Muscle layer of duodenum (tissue), 2 donors: ENCODE measurements at regions not wholly inside any gene's neighbourhood (a gene's known extent, or its start where the extent isn't known, plus 50 kb on each side); places are given as distances from the start of the nearest gene placed in this dataset.

Experiments used
- H3K27ac ChIP-seq: one replicate; pipeline ENCODE4 v1.7.0; 2013; ENCODE audit warnings: mild to moderate bottlenecking, low read length
- H3K27me3 ChIP-seq: one replicate; pipeline ENCODE4 v1.7.0; 2013; ENCODE audit warnings: low read depth, mild to moderate bottlenecking, control low read depth, low read length
- H3K36me3 ChIP-seq, 2 donors: one replicate each; pipeline ENCODE4 v1.7.0; 2013; ENCODE audit warnings: low read length in 2 of 2, control low read depth in 1 of 2, mild to moderate bottlenecking in 1 of 2; ENCODE audit not compliant: insufficient read depth in 2 of 2, control insufficient read depth in 1 of 2
- H3K4me1 ChIP-seq, 2 donors: one replicate each; pipeline ENCODE4 v1.7.0; 2013; ENCODE audit warnings: low read length in 2 of 2, mild to moderate bottlenecking in 2 of 2, control low read depth in 1 of 2, moderate library complexity in 1 of 2; ENCODE audit not compliant: insufficient read depth in 2 of 2, control insufficient read depth in 1 of 2
- H3K4me3 ChIP-seq, 2 donors: one replicate each; pipeline ENCODE4 v1.7.0; 2013; ENCODE audit warnings: low read length in 2 of 2, low read depth in 1 of 2, mild to moderate bottlenecking in 1 of 2
- H3K9me3 ChIP-seq, 2 donors: one replicate each; pipeline ENCODE4 v1.7.0; 2013; ENCODE audit warnings: low read length in 2 of 2, control low read depth in 1 of 2, mild to moderate bottlenecking in 1 of 2; ENCODE audit not compliant: control insufficient read depth in 1 of 2
- donor health status: healthy.

DNA sequence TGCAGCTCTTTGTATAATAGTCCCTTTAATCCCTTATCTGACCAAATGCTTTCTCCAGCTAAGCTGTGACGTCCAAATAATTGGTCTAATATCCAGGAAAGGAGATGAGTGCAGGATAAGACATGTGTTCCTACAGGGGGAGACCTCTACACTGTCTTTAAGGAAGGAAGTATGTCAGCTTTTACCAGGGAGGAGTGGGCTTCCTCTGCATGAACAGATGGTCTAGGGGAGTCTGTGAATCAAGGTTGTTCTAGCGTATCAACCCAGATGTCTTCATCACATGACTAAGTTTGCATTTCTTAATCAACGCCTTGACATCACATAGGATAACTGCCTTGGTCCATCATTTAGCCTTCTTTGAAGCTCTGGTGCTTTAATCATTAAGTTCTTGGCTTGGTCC is 528.2 kb downstream of the MRPL39 start:
- no peaks in the 10 kb centered on the region for H3K27me3 ChIP-seq
- no peak overlapping the region for H3K4me3 ChIP-seq
- H3K36me3 ChIP-seq: no peaks in the 10 kb centered on the region
- no peaks in the 10 kb centered on the region for H3K4me1 ChIP-seq
- H3K9me3 ChIP-seq: no peaks in the 10 kb centered on the region
- no peak overlapping the region for H3K27ac ChIP-seq

DNA sequence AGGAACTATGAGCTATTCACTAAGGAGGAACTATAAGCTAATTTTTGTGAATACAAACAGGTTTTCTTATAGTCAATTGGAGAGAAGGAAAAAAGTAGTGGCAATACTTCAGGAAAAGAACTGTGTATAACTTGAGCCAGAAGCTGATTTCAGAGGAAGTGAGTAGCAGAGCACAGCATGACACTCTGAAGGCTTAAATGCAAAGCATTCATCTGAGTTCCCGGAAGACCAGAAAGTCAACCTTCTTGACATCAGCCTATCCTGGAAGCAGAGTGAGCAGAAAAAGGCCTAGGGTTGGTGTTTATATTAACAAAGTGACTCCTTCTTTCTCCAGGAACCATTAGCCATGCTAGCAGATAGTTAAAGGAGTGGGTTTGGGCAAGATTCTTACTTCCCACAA is 545.2 kb downstream of the MRPL39 start:
- Histone ChIP-seq H3K4me3 (no peak overlapping the region), H3K27me3 (no peaks in the 10 kb centered on the region), H3K9me3 (no peaks in the 10 kb centered on the region), H3K4me1 (no peaks in the 10 kb centered on the region), H3K36me3 (no peaks in the 10 kb centered on the region), H3K27ac (no peak overlapping the region)

DNA sequence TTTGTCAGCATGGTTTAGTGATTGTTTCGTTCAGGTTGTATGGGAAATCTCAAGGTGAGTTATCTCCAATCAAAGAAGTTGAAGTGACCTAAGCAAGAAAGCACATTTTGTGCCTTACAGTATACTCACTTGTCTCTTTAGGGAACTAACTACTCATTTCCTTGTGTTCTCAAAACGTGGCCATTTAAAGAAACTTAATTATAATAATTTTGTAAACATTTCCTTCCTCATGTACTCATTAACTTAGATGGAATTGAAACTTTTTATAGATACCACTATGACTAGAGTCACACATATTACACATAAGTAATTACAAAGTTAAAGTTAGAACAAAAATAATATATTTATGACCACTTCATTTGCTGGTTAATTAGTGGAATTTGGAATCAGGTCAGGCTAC is 552.6 kb downstream of the MRPL39 start:
- H3K9me3 ChIP-seq: no peaks in the 10 kb centered on the region
- no peak overlapping the region for H3K4me3 ChIP-seq
- no peak overlapping the region for H3K27ac ChIP-seq
- H3K36me3 ChIP-seq: no peaks in the 10 kb centered on the region
- no peaks in the 10 kb centered on the region for H3K4me1 ChIP-seq
- no peaks in the 10 kb centered on the region for H3K27me3 ChIP-seq

DNA sequence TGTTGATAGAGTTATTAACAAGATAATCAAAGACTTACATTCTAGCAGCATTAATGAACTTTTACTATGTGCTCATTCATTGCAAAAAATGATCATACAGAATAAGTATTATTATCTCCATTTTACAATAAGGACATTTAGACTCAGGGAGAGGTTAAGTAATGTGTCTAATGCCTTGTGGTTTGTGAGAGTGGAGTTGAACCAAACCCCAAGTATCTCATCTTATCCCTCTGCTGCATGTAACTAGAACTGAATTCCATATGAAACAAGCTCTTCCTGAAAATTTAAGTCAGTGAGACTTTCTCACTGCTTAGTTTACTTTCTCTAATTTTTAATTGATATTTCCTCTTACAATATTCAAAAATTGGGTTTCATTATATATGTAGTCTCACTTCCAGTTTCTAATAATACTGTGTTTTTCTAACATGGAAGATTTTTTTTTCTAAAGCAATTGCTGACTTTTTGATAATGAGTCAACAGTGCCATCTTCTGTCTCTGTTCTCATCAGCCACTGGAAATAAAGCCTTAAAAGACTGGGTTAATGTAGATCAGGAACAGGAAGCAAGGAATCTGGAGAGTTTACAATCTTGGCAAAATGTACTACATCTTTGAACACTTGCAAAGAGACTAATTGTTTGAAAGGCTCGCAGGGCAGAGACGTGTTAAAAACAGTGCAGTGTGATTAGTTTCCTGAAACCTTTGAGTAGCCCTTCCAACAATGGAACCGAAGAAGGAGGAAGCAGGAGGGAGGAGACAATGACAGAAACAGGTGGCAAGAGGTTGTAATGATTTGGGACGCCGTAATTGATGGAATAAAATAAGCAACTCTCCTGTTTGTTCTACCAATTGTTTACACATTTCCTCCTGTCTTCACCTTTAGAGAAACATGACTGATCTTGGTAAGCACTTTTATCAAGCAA is 567.6 kb downstream of the MRPL39 start:
- Histone ChIP-seq H3K4me1 (no peaks in the 10 kb centered on the region), H3K27ac (no peak overlapping the region), H3K36me3 (no peaks in the 10 kb centered on the region), H3K4me3 (no peak overlapping the region), H3K27me3 (no peaks in the 10 kb centered on the region), H3K9me3 (no peaks in the 10 kb centered on the region)

DNA sequence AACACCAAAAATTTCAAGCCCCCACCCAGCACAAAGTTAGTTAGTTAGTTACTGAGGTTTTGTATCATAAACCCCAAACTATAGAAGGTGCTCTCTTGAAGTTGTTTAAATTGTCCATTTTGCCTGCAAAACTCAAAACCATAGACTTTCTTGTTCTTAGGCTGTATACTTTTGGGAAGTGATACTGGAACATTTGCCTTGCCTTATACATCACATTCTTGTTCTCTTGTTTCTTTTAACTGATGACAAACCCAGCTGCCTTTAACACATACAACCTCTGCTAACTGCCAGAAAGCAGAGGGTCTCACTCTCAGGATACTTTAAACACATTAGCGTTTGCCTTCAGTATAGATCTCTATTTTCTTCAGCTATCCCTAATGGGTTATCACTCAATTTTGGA is 570.5 kb downstream of the MRPL39 start:
- Histone ChIP-seq H3K4me1 (no peaks in the 10 kb centered on the region), H3K36me3 (no peaks in the 10 kb centered on the region), H3K27ac (no peak overlapping the region), H3K27me3 (no peaks in the 10 kb centered on the region), H3K9me3 (no peaks in the 10 kb centered on the region), H3K4me3 (no peak overlapping the region)

DNA sequence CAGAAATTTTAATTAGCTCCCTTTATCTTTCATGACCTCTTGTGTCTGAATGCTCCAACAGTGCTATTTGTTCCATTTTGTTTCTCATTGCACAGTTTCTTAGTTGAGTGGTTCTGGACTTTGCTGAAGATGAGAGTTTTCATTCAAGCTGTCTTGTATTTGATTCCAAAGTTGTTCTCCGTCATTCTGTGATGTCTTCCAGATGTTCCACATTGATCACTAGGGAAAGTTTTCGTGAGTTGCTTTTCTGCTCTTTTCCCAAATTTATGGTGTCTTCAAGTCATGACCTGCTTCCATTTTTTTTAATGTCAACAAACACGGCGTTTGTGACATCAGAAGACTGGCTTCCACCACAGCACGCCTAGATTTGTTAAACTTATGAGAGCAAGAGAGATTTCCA is 575.5 kb downstream of the MRPL39 start:
- no peaks in the 10 kb centered on the region for H3K9me3 ChIP-seq
- no peak overlapping the region for H3K4me3 ChIP-seq
- H3K4me1 ChIP-seq: no peaks in the 10 kb centered on the region
- no peaks in the 10 kb centered on the region for H3K36me3 ChIP-seq
- no peaks in the 10 kb centered on the region for H3K27me3 ChIP-seq
- no peak overlapping the region for H3K27ac ChIP-seq

DNA sequence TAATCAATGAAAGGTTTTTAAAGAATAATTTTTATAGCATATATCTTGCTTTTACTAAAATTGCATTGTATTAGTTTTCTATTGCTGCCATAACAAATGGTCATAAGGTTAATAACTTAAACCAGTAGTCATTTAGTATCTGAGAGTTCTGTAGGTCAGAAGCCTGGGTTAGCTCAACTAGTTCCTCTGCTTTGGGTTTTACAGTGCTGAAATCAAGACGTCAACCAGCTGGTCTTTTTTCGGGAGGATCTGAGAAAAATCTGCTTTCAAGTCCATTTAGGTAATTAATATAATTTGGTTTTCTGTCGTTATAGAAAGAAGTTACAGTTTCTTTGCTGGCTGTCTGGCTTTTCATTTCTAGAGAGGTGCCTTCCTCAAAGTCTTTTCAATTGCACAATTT is 577.7 kb downstream of the MRPL39 start:
- H3K27me3 ChIP-seq: no peaks in the 10 kb centered on the region
- H3K27ac ChIP-seq: no peak overlapping the region
- no peaks in the 10 kb centered on the region for H3K9me3 ChIP-seq
- H3K36me3 ChIP-seq: no peaks in the 10 kb centered on the region
- no peaks in the 10 kb centered on the region for H3K4me1 ChIP-seq
- no peak overlapping the region for H3K4me3 ChIP-seq

DNA sequence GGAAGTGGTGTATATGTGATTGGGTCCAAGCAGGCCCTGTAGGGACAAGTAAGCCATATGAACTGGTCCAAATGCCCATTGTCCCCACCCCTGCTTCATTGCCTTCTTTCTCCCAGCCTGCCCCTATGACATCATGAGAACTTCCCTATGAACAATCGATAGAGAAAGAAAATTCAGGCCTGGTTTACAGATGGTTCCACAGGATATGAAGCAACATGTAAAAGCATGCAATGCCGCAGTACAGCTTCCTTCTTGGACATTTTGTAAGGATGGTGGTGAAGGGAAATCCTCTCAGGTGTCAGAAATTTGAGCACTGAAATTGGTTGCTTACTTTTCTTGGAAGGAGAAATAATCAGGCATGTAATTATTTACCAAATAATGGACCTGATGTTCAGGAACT is 581.7 kb downstream of the MRPL39 start:
- H3K27me3 ChIP-seq: no peaks in the 10 kb centered on the region
- no peak overlapping the region for H3K27ac ChIP-seq
- no peaks in the 10 kb centered on the region for H3K4me1 ChIP-seq
- no peaks in the 10 kb centered on the region for H3K36me3 ChIP-seq
- no peak overlapping the region for H3K4me3 ChIP-seq
- H3K9me3 ChIP-seq: no peaks in the 10 kb centered on the region

DNA sequence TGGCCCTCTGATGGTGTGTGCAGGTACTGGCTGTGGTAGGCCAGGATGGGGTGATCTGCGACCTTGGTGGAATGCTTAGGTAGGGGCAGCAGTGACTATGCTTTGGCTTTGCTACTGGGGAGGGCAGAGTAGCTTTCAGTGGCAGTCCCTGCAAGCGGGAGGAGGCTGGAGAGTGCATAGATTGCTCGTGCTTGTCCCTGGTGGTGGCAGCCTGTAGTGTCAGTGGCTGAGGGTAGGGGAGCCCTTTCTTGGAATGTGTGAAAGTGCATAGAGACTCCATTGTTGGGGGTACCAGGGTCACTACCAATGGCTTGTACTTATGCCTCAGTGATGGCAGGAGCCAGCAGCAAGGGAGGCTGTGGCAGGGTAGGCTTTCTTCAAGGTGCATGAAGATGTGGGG is 582.6 kb downstream of the MRPL39 start:
- Histone ChIP-seq H3K27ac (no peak overlapping the region), H3K4me3 (no peak overlapping the region), H3K36me3 (no peaks in the 10 kb centered on the region), H3K27me3 (no peaks in the 10 kb centered on the region), H3K9me3 (no peaks in the 10 kb centered on the region), H3K4me1 (no peaks in the 10 kb centered on the region)

DNA sequence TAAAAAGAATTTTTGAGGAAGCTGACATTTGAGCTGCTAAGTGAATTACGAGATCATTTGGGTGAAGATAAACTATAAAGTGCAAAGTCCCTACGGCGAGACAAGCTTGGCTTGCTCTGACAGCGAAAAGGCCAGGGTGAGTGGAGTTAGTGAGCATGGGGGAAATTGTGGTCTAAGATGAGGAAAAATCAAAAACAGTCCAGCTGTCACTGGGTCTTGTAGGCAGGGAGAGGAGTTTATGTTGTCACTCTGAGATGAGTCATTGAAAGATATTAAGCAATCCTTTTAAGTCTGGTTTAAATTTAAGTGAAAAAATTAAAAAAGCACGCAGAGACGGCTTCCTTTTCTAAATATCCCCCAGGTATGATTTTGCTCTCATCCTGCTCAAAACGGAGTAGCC is 601.9 kb downstream of the MRPL39 start:
- no peaks in the 10 kb centered on the region for H3K36me3 ChIP-seq
- H3K27me3 ChIP-seq: no peaks in the 10 kb centered on the region
- H3K9me3 ChIP-seq: peaks cover 0 to 2% of the 10 kb centered on the region in 2 donors
- H3K27ac ChIP-seq: no peak overlapping the region
- no peaks in the 10 kb centered on the region for H3K4me1 ChIP-seq
- no peak overlapping the region for H3K4me3 ChIP-seq

DNA sequence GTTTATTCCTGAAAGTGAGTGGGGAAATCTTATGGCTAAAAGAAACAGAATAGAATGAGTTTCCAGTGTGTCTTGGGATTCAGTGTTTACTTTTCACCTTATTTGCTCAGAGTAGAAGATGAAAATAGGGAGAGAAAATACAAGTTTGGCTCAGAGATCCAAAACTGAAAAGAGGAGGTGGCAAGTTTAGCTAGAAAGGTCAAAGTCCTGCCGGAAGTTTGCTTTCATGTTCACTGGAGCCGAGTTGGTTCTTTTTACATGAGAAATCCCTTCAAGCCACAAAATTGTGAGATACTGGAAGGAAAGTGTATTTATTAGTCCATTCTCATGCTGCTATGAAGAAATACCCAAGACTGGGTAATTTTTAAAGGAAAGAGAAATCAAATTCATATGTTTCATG is 604.6 kb downstream of the MRPL39 start:
- H3K4me1 ChIP-seq: no peaks in the 10 kb centered on the region
- peaks cover 0 to 2% of the 10 kb centered on the region in 2 donors for H3K9me3 ChIP-seq
- no peak overlapping the region for H3K4me3 ChIP-seq
- no peak overlapping the region for H3K27ac ChIP-seq
- no peaks in the 10 kb centered on the region for H3K27me3 ChIP-seq
- no peaks in the 10 kb centered on the region for H3K36me3 ChIP-seq

DNA sequence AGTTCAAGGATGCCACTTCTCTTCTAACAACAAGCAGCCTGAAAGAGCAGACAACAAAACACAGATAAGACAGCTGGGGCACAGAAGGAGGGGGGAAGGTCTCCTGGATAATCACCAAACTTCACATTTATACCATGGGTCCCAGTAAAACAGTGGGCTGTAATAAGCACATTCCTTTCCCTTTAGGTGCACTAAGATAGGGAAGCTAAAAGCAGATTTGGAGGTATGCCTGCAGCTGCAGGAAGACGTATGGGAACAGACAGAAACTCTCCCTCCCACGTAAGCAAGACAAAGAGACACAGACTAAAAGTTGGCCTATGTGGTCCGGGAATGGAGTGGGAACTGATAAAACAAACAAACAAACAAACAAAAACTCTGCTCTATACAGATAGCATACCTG is 612.1 kb downstream of the MRPL39 start:
- Histone ChIP-seq H3K4me3 (no peak overlapping the region), H3K4me1 (no peaks in the 10 kb centered on the region), H3K36me3 (no peaks in the 10 kb centered on the region), H3K27ac (no peak overlapping the region), H3K27me3 (no peaks in the 10 kb centered on the region), H3K9me3 (no peaks in the 10 kb centered on the region)
